Endothelial cell of umbilical vein (primary cell): ENCODE measurements at regions not wholly inside any gene's neighbourhood (a gene's known extent, or its start where the extent isn't known, plus 50 kb on each side); places are given as distances from the start of the nearest gene placed in this dataset.

Experiments used
- BruUV-seq: library from RNA; stranded (reverse); fragments of 400-500 nt; replicated peaks from 2 replicates; lab custom pipeline; 2021; lab: Mats Ljungman, UMichigan
- CTCF ChIA-PET: fragments of 300-600, 350-600 bp; sonication (Branson Sonifier 250); formaldehyde crosslinking; loops from one replicate; lab custom pipeline; 2021; ENCODE audit warnings: antibody characterized with exemption, inconsistent platforms; lab: Charles Lee
- POLR2A ChIA-PET: fragments of 300-600, 350-600 bp; sonication (Branson Sonifier 250); formaldehyde crosslinking; loops from one replicate; lab custom pipeline; 2021; ENCODE audit warnings: antibody characterized with exemption, inconsistent platforms; lab: Charles Lee
- DNase-seq: peaks from one replicate; pipeline ENCODE4 v3.0.0-alpha.2; 2011; ENCODE audit warnings: low read depth, low spot score
- FAIRE-seq: peaks from 2 replicates; lab custom pipeline; 2011; peaks lifted over from hg19 to GRCh38; lab: Jason Lieb, UNC
- H2AFZ ChIP-seq: 2 replicates; pipeline ENCODE4 v1.6.0; 2012; ENCODE audit warnings: low read depth, low read length, control low read depth, inconsistent platforms
- H3K27ac ChIP-seq: 2 replicates; pipeline ENCODE4 v1.5.1; 2011; ENCODE audit warnings: low read depth, mild to moderate bottlenecking, control low read depth, low read length, moderate library complexity; ENCODE audit not compliant: insufficient read depth
- H3K27me3 ChIP-seq, 2 experiments: 2 replicates each; pipeline versions ENCODE4 v1.6.0 to v1.6.1; 2011; ENCODE audit warnings: low read length in 2 of 2, mixed read lengths in 1 of 2; ENCODE audit not compliant: control insufficient read depth in 2 of 2, insufficient read depth in 2 of 2
- H3K36me3 ChIP-seq, 2 experiments: 2 replicates in 1 of 2; 3 replicates in 1 of 2; pipeline ENCODE4 v1.5.1; 2011; ENCODE audit warnings: low read length in 2 of 2, mild to moderate bottlenecking in 1 of 2, moderate library complexity in 1 of 2; ENCODE audit not compliant: control insufficient read depth in 2 of 2, insufficient read depth in 2 of 2; ENCODE audit errors: extremely low read depth in 1 of 2
- H3K4me1 ChIP-seq: 3 replicates; pipeline ENCODE4 v1.5.1; 2011; ENCODE audit warnings: mild to moderate bottlenecking, low read length; ENCODE audit not compliant: control insufficient read depth, insufficient read depth; ENCODE audit errors: extremely low read depth
- H3K4me2 ChIP-seq: 2 replicates; pipeline ENCODE4 v1.6.1; 2011; ENCODE audit warnings: low read length, control low read depth, mixed read lengths; ENCODE audit not compliant: insufficient read depth
- H3K4me3 ChIP-seq, 3 experiments: fragments of 200-600 bp in 1 of 3; sonication (generic), shearing (Covaris generic) in 1 of 3; replicated peaks in 1 of 3; 2 replicates each; pipeline ENCODE4 v1.5.1; 2011 to 2016; ENCODE audit warnings: control low read depth in 3 of 3, low read length in 3 of 3, mild to moderate bottlenecking in 2 of 3, inconsistent platforms in 1 of 3, low read depth in 1 of 3, moderate library complexity in 1 of 3; ENCODE audit not compliant: insufficient read depth in 1 of 3
- H3K79me2 ChIP-seq: 2 replicates; pipeline ENCODE4 v1.6.0; 2012; ENCODE audit warnings: low read length, inconsistent platforms; ENCODE audit not compliant: control insufficient read depth, insufficient read depth
- H3K9ac ChIP-seq: replicated peaks from 2 replicates; pipeline ENCODE3; 2011; ENCODE audit warnings: low read length, control low read depth; ENCODE audit not compliant: insufficient read depth; ENCODE audit errors: extremely low read depth
- H3K9me1 ChIP-seq: replicated peaks from 3 replicates; pipeline ENCODE4 v1.6.0; 2011; ENCODE audit warnings: mild to moderate bottlenecking, low read length; ENCODE audit not compliant: control insufficient read depth, insufficient read depth; ENCODE audit errors: extremely low read depth
- H3K9me3 ChIP-seq: replicated peaks from 2 replicates; pipeline ENCODE4 v1.5.1; 2012; ENCODE audit warnings: low read length, inconsistent platforms; ENCODE audit not compliant: control insufficient read depth, insufficient read depth
- H4K20me1 ChIP-seq: replicated peaks from 2 replicates; pipeline ENCODE3; 2011; ENCODE audit warnings: mild to moderate bottlenecking, low read length; ENCODE audit not compliant: control insufficient read depth, insufficient read depth; ENCODE audit errors: extremely low read depth
- EZH2 ChIP-seq: IDR thresholded peaks from 2 replicates; pipeline ENCODE4 v1.6.1; 2012; ENCODE audit warnings: borderline replicate concordance, low read depth, mild to moderate bottlenecking, moderate library complexity, low read length, inconsistent platforms; ENCODE audit not compliant: severe bottlenecking
- FOS ChIP-seq: IDR thresholded peaks from 2 replicates; pipeline ENCODE4 v1.6.1; 2011; ENCODE audit warnings: mild to moderate bottlenecking, low read length, moderate library complexity, borderline replicate concordance; ENCODE audit not compliant: insufficient read depth
- GATA2 ChIP-seq: IDR thresholded peaks from 2 replicates; pipeline ENCODE4 v1.7.0; 2011; ENCODE audit warnings: low read depth, mild to moderate bottlenecking, moderate library complexity, mixed read lengths, low read length; ENCODE audit not compliant: insufficient read length, insufficient read depth
- JUN ChIP-seq: IDR thresholded peaks from 2 replicates; pipeline ENCODE4 v1.6.1; 2011; ENCODE audit warnings: borderline replicate concordance, low read depth; ENCODE audit not compliant: insufficient read length, insufficient read depth
- MYC ChIP-seq: IDR thresholded peaks from one replicate; pipeline ENCODE4 v1.6.1; 2011; ENCODE audit warnings: mild to moderate bottlenecking, low read depth, low read length
- POLR2A ChIP-seq: IDR thresholded peaks from 2 replicates; pipeline ENCODE4 v1.6.1; 2012; ENCODE audit warnings: low read depth, mild to moderate bottlenecking, control low read depth, low read length
- POLR2AphosphoS5 ChIP-seq: IDR thresholded peaks from 2 replicates; pipeline ENCODE4 v1.6.1; 2012; ENCODE audit warnings: low read depth, mild to moderate bottlenecking, control low read depth, low read length, moderate library complexity; ENCODE audit not compliant: insufficient read depth
- dilution Hi-C: fragments of 300-500 bp; cut with MboI; formaldehyde crosslinking; loops from one replicate; pipeline ENCODE4 v1.15.0; 2019; ENCODE audit warnings: low sequenced_read_pairs; ENCODE audit not compliant: extremely low pct_ligation_motif_present
- intact Hi-C: fragments of 100-400 bp; cut with micrococcal nuclease; formaldehyde crosslinking; loops from one replicate; pipeline ENCODE4 v1.10.0; 2022
- TF ChIP-seq, protein P1 (sequence below): IDR thresholded peaks from 2 replicates; pipeline ENCODE4 v1.6.1; 2011; ENCODE audit not compliant: insufficient read depth, insufficient read length
- TF ChIP-seq, protein P2 (sequence below), 2 donors: IDR thresholded peaks; 1 replicate in 1 of 2; 2 replicates in 1 of 2; pipeline ENCODE4 v1.5.1; 2011; ENCODE audit warnings: low read length in 2 of 2, mild to moderate bottlenecking in 2 of 2, moderate library complexity in 2 of 2, control low read depth in 1 of 2, inconsistent platforms in 1 of 2, low read depth in 1 of 2; ENCODE audit not compliant: insufficient read depth in 1 of 2; ENCODE audit errors: extremely low read depth in 1 of 2

DNA sequence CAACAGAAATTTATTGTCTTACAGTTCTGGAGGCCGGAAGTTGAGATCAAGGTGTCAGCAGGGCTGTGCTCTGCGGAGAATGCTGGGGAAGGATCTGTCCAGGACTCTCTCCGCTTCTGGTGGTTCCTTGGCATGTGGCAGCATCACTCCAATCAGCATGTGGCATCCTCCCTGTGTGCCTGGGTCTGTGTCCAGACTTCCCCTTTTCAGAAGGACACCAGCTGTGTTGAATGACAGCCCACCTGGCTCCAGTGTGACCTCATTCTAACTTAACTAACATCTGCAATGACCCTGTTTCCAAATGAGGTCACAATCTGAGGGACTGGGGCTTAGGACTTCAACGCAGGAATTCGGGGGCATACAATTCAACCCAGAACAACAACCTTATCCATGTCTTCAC is 141.9 kb downstream of the BMS1 start:
- intact Hi-C loops (no loop called here), dilution Hi-C loops (no loop called here)
- H3K27ac ChIP-seq: no peak overlapping the region
- no peak for FAIRE-seq
- H3K36me3 ChIP-seq: no peaks in the 10 kb centered on the region
- DNase-seq: no peak
- H3K27me3 ChIP-seq: no peaks in the 10 kb centered on the region
- CTCF ChIA-PET: no interaction called here
- no peaks in the 10 kb centered on the region for H3K9me3 ChIP-seq
- TF ChIP-seq MYC: no peak
- TF ChIP-seq POLR2AphosphoS5: no peak
- no peak for TF ChIP-seq EZH2
- no peak for TF ChIP-seq GATA2
- TF ChIP-seq, protein P1, sequence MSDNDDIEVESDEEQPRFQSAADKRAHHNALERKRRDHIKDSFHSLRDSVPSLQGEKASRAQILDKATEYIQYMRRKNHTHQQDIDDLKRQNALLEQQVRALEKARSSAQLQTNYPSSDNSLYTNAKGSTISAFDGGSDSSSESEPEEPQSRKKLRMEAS: no peak
- TF ChIP-seq, protein P2, sequence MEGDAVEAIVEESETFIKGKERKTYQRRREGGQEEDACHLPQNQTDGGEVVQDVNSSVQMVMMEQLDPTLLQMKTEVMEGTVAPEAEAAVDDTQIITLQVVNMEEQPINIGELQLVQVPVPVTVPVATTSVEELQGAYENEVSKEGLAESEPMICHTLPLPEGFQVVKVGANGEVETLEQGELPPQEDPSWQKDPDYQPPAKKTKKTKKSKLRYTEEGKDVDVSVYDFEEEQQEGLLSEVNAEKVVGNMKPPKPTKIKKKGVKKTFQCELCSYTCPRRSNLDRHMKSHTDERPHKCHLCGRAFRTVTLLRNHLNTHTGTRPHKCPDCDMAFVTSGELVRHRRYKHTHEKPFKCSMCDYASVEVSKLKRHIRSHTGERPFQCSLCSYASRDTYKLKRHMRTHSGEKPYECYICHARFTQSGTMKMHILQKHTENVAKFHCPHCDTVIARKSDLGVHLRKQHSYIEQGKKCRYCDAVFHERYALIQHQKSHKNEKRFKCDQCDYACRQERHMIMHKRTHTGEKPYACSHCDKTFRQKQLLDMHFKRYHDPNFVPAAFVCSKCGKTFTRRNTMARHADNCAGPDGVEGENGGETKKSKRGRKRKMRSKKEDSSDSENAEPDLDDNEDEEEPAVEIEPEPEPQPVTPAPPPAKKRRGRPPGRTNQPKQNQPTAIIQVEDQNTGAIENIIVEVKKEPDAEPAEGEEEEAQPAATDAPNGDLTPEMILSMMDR (IDR thresholded peaks at IDR 0.05; ENCODE audit: extremely low read depth in 1 of 2, insufficient read depth in 1 of 2, low read depth in 1 of 2, low read length in 2 of 2): no peak
- no peak for TF ChIP-seq FOS
- no peak for TF ChIP-seq JUN
- TF ChIP-seq POLR2A: no peak
- BruUV-seq: no TSS peak
- POLR2A ChIA-PET: interaction anchor here (0.5 kb wide), 1 partner anchor 434 kb away, joined by 5 read pairs; no protein-coding TSS in a partner anchor
- H3K9me1 ChIP-seq: no peaks in the 10 kb centered on the region
- H3K9ac ChIP-seq: no peak overlapping the region
- no peak overlapping the region for H3K4me2 ChIP-seq
- no peaks in the 10 kb centered on the region for H4K20me1 ChIP-seq
- H3K4me3 ChIP-seq: no peak overlapping the region
- H2AFZ ChIP-seq: no peak overlapping the region
- no peaks in the 10 kb centered on the region for H3K4me1 ChIP-seq
- no peaks in the 10 kb centered on the region for H3K79me2 ChIP-seq
